ENCODE measurements at regions not wholly inside any gene's neighbourhood (a gene's known extent, or its start where the extent isn't known, plus 50 kb on each side); places are given as distances from the start of the nearest gene placed in this dataset.

DNA sequence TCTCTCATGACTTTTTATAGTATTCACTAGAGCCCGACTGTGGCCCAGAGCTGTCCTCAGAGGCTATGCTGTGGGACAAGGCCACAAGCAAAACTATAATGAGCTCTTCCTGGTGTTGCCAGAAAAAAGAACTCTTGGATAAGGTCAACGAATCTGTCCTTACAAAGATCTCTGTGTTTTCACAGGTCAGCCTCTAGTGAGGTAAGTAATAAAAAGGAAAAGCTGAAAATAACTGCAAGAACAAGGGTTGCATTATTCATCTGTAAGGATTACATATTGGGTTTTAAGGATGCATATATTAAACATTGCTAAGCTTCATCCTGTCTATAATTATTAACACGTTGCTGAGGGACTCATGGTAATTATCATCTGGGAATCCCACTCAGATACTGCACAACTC is 62.8 kb upstream of the ATL2 start:
- H3K4me1 ChIP-seq (ENCODE audit: control insufficient read depth in 2 of 2, insufficient read depth in 2 of 2, low read length in 2 of 2) = no peaks in the 10 kb centered on the region
- no peaks in the 10 kb centered on the region for H3K36me3 ChIP-seq (ENCODE audit: control insufficient read depth in 2 of 2, insufficient read depth in 2 of 2, low read length in 2 of 2)
- H3K4me3 ChIP-seq (ENCODE audit: low read length in 2 of 2) = no peak overlapping the region
- no peaks in the 10 kb centered on the region for H3K9me3 ChIP-seq (ENCODE audit: control insufficient read depth in 2 of 2, low read length in 2 of 2)
- no peak overlapping the region for H3K9ac ChIP-seq (ENCODE audit: low read depth in 1 of 2, low read length in 2 of 2)
- H3K27me3 ChIP-seq (ENCODE audit: control insufficient read depth in 2 of 2, insufficient read depth in 2 of 2, low read length in 2 of 2) = no peaks in the 10 kb centered on the region
- H3K27ac ChIP-seq (ENCODE audit: low read depth in 2 of 2, low read length in 2 of 2) = no peak overlapping the region

DNA sequence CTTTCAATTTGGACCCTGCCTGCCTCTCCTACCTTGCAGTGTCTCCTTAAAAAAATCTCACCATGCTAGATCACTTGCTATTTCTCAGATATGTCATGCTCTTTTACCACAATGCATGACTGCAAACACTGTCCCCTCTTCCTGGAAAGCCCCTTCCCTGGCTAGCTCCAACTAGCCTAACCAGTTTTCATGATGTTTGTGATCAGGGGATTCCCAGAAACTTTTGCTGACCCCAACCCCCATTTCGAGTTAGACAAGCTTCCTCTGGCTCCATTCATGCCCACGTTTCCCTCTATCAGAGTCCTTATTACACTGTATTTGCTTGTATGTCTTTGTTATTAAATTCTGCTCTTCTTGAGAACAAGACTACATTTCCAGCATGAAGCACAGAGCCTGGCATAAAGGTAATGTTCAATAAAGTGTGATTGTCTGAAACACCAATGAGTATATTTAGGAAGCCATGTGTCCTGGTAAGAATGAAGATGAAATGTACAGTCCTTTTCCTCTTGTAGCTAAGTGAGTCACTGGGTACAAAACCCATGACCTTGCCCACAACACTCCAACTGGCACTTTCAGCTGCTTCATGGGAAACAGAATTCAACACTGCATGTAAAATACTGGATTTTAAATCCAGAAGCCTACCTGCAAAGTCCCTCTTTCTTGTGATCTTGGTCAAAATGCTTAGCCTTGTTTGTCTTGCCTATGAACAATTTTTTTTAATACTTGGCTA is 62.0 kb upstream of the ATL2 start:
- Histone ChIP-seq H3K27ac (ENCODE audit: low read depth in 2 of 2, low read length in 2 of 2) (no peak overlapping the region), H3K27me3 (ENCODE audit: control insufficient read depth in 2 of 2, insufficient read depth in 2 of 2, low read length in 2 of 2) (no peaks in the 10 kb centered on the region), H3K36me3 (ENCODE audit: control insufficient read depth in 2 of 2, insufficient read depth in 2 of 2, low read length in 2 of 2) (no peaks in the 10 kb centered on the region), H3K9me3 (ENCODE audit: control insufficient read depth in 2 of 2, low read length in 2 of 2) (no peaks in the 10 kb centered on the region), H3K9ac (ENCODE audit: low read depth in 1 of 2, low read length in 2 of 2) (no peak overlapping the region), H3K4me1 (ENCODE audit: control insufficient read depth in 2 of 2, insufficient read depth in 2 of 2, low read length in 2 of 2) (no peaks in the 10 kb centered on the region), H3K4me3 (ENCODE audit: low read length in 2 of 2) (no peak overlapping the region)

DNA sequence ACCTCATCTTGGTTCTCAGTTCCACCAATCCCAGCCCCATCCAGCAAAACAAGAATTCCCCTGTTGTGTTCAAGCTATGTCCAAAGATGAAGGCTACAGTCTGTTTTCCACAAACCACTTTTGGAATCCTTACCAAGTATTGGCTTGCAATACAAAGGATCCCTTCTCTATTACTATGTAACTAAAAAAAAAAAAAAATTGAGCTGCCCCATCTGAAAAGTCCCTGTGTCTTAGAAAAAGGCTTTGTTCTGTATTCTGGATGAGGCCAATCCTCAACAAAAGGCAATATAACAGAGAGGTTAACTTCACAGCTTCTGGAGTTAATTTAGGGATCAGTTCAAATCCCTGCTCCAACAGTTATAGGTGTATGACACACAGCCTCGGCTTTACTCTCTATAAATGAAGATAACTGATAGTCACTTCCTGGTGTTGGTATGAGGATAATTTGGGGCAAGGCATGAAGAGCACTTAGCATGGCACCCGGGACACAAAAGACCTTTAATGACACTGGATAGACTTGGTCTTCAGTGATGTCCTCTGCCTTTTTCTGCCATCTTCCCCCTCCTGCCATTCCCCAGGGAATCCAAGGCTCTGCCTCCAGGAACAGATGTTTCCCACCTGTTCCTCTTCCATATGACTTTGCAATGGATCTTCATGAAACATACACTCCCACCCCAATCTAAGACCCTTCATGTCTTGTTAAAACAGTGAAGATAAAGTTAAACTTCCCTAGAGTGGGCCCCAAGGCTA is 61.2 kb upstream of the ATL2 start:
- no peaks in the 10 kb centered on the region for H3K4me1 ChIP-seq (ENCODE audit: control insufficient read depth in 2 of 2, insufficient read depth in 2 of 2, low read length in 2 of 2)
- no peaks in the 10 kb centered on the region for H3K36me3 ChIP-seq (ENCODE audit: control insufficient read depth in 2 of 2, insufficient read depth in 2 of 2, low read length in 2 of 2)
- H3K9me3 ChIP-seq (ENCODE audit: control insufficient read depth in 2 of 2, low read length in 2 of 2) = no peaks in the 10 kb centered on the region
- H3K9ac ChIP-seq (ENCODE audit: low read depth in 1 of 2, low read length in 2 of 2) = no peak overlapping the region
- no peaks in the 10 kb centered on the region for H3K27me3 ChIP-seq (ENCODE audit: control insufficient read depth in 2 of 2, insufficient read depth in 2 of 2, low read length in 2 of 2)
- no peak overlapping the region for H3K27ac ChIP-seq (ENCODE audit: low read depth in 2 of 2, low read length in 2 of 2)
- no peak overlapping the region for H3K4me3 ChIP-seq (ENCODE audit: low read length in 2 of 2)

DNA sequence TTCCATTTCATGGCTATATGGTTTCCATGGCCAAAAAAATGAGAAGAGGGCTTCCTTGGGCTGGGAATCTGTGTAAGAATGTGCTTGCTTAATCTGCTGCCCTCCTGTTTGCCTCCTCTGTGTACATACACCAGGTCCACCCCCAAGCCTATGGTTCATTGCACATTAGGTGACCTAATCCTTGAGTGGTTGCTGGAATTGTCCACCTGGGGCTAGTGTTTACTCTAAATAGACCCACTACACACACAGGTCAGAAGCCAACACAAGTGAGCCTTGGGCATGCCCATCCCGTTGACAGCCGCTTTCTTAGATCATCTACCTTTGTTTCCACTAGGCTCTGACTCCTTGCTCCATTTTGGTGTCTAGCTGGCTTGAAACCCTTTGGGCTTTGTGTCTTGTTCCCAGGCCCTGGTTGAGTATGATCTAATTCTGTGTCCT is 59.2 kb upstream of the ATL2 start:
- Histone ChIP-seq H3K27me3 (ENCODE audit: control insufficient read depth in 2 of 2, insufficient read depth in 2 of 2, low read length in 2 of 2) (no peaks in the 10 kb centered on the region), H3K9me3 (ENCODE audit: control insufficient read depth in 2 of 2, low read length in 2 of 2) (no peaks in the 10 kb centered on the region), H3K36me3 (ENCODE audit: control insufficient read depth in 2 of 2, insufficient read depth in 2 of 2, low read length in 2 of 2) (no peaks in the 10 kb centered on the region), H3K9ac (ENCODE audit: low read depth in 1 of 2, low read length in 2 of 2) (no peak overlapping the region), H3K4me3 (ENCODE audit: low read length in 2 of 2) (no peak overlapping the region), H3K27ac (ENCODE audit: low read depth in 2 of 2, low read length in 2 of 2) (no peak overlapping the region), H3K4me1 (ENCODE audit: control insufficient read depth in 2 of 2, insufficient read depth in 2 of 2, low read length in 2 of 2) (no peaks in the 10 kb centered on the region)

DNA sequence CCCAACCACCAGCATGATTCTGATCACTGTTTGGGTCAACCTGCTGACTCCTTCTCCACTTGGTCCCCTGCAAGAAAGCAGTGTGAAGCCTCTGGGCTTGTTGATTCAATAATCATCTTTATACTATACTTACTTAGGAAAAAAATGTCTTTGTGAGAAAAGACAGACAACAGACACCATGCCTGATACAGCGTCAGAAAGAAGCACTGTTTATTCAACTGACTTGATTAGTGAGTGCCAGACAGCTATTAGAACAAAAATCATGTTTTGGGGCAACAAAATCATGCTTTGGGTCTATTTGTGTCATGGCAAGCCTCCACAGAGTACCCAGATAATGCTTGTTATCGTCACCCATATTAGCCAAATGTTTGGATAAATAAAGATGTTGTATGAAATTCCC is 58.7 kb upstream of the ATL2 start:
- Histone ChIP-seq H3K27ac (ENCODE audit: low read depth in 2 of 2, low read length in 2 of 2) (no peak overlapping the region), H3K4me1 (ENCODE audit: control insufficient read depth in 2 of 2, insufficient read depth in 2 of 2, low read length in 2 of 2) (no peaks in the 10 kb centered on the region), H3K9me3 (ENCODE audit: control insufficient read depth in 2 of 2, low read length in 2 of 2) (no peaks in the 10 kb centered on the region), H3K9ac (ENCODE audit: low read depth in 1 of 2, low read length in 2 of 2) (no peak overlapping the region), H3K36me3 (ENCODE audit: control insufficient read depth in 2 of 2, insufficient read depth in 2 of 2, low read length in 2 of 2) (no peaks in the 10 kb centered on the region), H3K4me3 (ENCODE audit: low read length in 2 of 2) (no peak overlapping the region), H3K27me3 (ENCODE audit: control insufficient read depth in 2 of 2, insufficient read depth in 2 of 2, low read length in 2 of 2) (no peaks in the 10 kb centered on the region)

DNA sequence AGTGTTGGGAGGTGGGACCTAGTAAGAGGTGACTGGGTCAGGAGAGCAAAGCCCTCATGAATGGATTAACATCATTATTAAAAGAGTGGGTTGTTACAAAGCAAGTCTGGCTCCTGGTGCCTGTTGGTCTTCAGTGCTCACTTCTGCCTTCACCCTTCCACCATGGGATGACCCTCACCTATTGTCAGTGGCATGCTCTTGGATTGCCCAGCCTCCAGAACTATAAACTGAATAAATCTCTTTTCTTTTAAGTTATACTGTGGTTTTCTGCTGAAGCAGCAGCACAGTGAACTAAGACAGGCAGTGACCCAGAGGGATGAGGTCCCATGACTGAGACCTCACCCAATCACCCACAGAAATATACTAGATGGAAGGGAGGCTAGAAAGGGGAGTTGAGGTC is 57.5 kb upstream of the ATL2 start:
- no peaks in the 10 kb centered on the region for H3K36me3 ChIP-seq (ENCODE audit: control insufficient read depth in 2 of 2, insufficient read depth in 2 of 2, low read length in 2 of 2)
- no peaks in the 10 kb centered on the region for H3K4me1 ChIP-seq (ENCODE audit: control insufficient read depth in 2 of 2, insufficient read depth in 2 of 2, low read length in 2 of 2)
- no peak overlapping the region for H3K9ac ChIP-seq (ENCODE audit: low read depth in 1 of 2, low read length in 2 of 2)
- H3K27ac ChIP-seq (ENCODE audit: low read depth in 2 of 2, low read length in 2 of 2) = no peak overlapping the region
- no peak overlapping the region for H3K4me3 ChIP-seq (ENCODE audit: low read length in 2 of 2)
- H3K9me3 ChIP-seq (ENCODE audit: control insufficient read depth in 2 of 2, low read length in 2 of 2) = no peaks in the 10 kb centered on the region
- no peaks in the 10 kb centered on the region for H3K27me3 ChIP-seq (ENCODE audit: control insufficient read depth in 2 of 2, insufficient read depth in 2 of 2, low read length in 2 of 2)

DNA sequence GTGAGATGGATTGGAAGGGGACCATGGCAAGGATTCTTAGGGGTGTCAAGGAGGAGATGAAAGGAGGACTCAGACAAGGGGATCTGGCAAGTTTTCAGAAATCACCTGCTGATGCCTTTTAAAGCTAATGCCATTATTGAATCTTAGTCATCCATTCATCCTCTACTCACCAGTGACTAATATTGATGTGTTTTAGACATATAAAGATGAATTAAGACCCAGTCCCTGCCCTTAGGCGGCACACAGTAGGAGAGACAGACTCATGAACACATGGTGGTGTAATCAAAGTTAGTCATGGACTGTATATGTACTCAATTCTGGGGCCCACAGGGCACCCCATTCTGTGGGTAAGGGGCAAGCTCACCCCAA is 56.5 kb upstream of the ATL2 start:
- Histone ChIP-seq H3K27me3 (ENCODE audit: control insufficient read depth in 2 of 2, insufficient read depth in 2 of 2, low read length in 2 of 2) (no peaks in the 10 kb centered on the region), H3K4me3 (ENCODE audit: low read length in 2 of 2) (no peak overlapping the region), H3K9ac (ENCODE audit: low read depth in 1 of 2, low read length in 2 of 2) (no peak overlapping the region), H3K27ac (ENCODE audit: low read depth in 2 of 2, low read length in 2 of 2) (no peak overlapping the region), H3K4me1 (ENCODE audit: control insufficient read depth in 2 of 2, insufficient read depth in 2 of 2, low read length in 2 of 2) (no peaks in the 10 kb centered on the region), H3K36me3 (ENCODE audit: control insufficient read depth in 2 of 2, insufficient read depth in 2 of 2, low read length in 2 of 2) (no peaks in the 10 kb centered on the region), H3K9me3 (ENCODE audit: control insufficient read depth in 2 of 2, low read length in 2 of 2) (no peaks in the 10 kb centered on the region)

DNA sequence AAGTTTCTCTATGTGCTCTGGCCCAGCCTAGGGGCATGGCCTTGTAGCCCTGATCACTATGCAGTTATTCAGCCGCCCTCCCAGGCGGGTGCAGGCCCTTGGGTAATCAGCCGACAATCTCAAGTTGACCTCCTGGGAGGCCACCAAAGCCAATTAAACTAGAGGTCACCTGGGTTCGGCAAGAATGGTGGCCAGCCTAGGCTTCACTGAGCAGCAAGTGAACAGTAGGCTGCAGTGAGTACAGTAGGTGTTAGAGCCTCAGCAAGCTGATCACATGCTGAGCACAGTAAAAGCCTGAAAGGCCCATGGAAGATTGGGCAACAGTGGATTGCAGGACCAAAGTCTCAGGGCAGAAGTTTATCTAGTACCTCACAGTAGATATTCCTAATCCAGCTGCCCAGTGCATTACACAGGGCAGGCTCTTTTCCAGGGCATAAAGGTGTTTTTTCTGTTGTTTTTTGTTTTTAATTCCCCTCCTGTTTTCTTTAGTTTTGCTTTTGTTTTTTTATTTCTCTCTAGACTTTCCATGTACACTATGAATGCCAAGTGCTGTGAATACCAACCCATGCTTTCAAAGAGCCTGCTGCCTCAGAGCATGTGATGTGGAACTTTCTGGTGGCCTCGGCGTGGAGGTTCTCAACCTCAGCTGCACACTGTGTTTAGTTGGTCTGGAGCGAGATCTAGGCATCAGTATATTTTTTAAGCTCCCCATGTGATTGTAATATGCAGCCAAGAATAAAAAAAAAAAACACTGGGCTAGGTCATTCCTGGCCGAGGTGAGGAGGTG is 55.9 kb upstream of the ATL2 start:
- Histone ChIP-seq H3K4me3 (ENCODE audit: low read length in 2 of 2) (no peak overlapping the region), H3K4me1 (ENCODE audit: control insufficient read depth in 2 of 2, insufficient read depth in 2 of 2, low read length in 2 of 2) (no peaks in the 10 kb centered on the region), H3K9ac (ENCODE audit: low read depth in 1 of 2, low read length in 2 of 2) (no peak overlapping the region), H3K36me3 (ENCODE audit: control insufficient read depth in 2 of 2, insufficient read depth in 2 of 2, low read length in 2 of 2) (no peaks in the 10 kb centered on the region), H3K27ac (ENCODE audit: low read depth in 2 of 2, low read length in 2 of 2) (no peak overlapping the region), H3K9me3 (ENCODE audit: control insufficient read depth in 2 of 2, low read length in 2 of 2) (no peaks in the 10 kb centered on the region), H3K27me3 (ENCODE audit: control insufficient read depth in 2 of 2, insufficient read depth in 2 of 2, low read length in 2 of 2) (no peaks in the 10 kb centered on the region)

DNA sequence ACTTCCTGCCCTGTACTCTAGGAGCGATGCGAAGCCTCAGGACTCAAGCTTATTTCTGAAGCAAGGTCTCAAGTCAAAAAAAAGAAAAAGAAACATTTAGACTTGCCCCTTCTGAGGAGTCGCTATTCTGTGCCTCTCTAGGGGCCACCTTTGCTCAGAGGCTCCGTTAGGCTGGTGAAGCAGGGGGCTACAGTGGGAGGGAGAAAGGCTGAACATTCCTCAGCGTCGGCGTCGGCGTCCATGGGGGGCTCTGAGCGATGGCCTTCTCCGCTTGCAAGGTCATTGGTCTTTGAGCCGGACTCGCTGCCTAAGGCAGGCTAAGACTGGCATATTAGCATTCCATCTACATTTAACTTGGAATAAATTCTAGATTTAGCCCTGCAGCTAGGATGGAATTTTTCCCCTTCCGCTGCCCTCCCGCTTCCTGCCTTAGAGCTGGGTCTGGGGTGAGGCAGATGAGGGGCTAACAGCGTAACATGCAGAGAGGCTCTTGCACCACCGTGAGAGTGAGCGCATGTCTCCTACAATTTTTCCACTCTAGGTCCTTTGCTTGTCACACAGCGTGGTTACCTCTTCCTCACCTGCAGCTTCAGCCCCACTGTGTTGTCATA is 53.6 kb upstream of the ATL2 start:
- no peak overlapping the region for H3K4me3 ChIP-seq (ENCODE audit: low read length in 2 of 2)
- no peaks in the 10 kb centered on the region for H3K4me1 ChIP-seq (ENCODE audit: control insufficient read depth in 2 of 2, insufficient read depth in 2 of 2, low read length in 2 of 2)

DNA sequence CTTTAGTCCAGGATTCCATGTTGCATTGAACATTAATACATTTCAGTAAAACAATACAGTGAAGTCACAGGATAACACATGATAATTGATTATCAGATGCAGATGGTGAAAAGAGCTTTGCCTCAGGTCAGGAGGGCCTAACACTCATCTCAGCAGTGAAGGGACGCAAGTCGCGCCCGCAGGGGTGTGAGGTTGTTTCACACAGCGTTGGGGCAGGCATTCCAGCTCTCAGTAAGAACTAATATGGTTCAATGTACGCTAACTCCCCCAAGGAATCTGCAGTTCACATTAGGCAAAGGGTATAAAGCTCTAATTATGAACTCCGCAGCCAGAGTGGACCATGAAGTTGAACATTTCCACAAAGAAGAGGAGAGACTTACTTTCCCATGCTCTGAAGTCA is 53.1 kb upstream of the ATL2 start:
- Histone ChIP-seq H3K9ac (ENCODE audit: low read depth in 1 of 2, low read length in 2 of 2) (no peak overlapping the region), H3K27ac (ENCODE audit: low read depth in 2 of 2, low read length in 2 of 2) (no peak overlapping the region), H3K4me1 (ENCODE audit: control insufficient read depth in 2 of 2, insufficient read depth in 2 of 2, low read length in 2 of 2) (no peaks in the 10 kb centered on the region), H3K9me3 (ENCODE audit: control insufficient read depth in 2 of 2, low read length in 2 of 2) (no peaks in the 10 kb centered on the region), H3K4me3 (ENCODE audit: low read length in 2 of 2) (no peak overlapping the region), H3K27me3 (ENCODE audit: control insufficient read depth in 2 of 2, insufficient read depth in 2 of 2, low read length in 2 of 2) (no peaks in the 10 kb centered on the region), H3K36me3 (ENCODE audit: control insufficient read depth in 2 of 2, insufficient read depth in 2 of 2, low read length in 2 of 2) (no peaks in the 10 kb centered on the region)

More for the DNA sequence above, 53.6 kb upstream of the ATL2 start:
- Histone ChIP-seq H3K9ac (ENCODE audit: low read depth in 1 of 2, low read length in 2 of 2) (no peak overlapping the region), H3K9me3 (ENCODE audit: control insufficient read depth in 2 of 2, low read length in 2 of 2) (no peaks in the 10 kb centered on the region), H3K27ac (ENCODE audit: low read depth in 2 of 2, low read length in 2 of 2) (no peak overlapping the region), H3K27me3 (ENCODE audit: control insufficient read depth in 2 of 2, insufficient read depth in 2 of 2, low read length in 2 of 2) (no peaks in the 10 kb centered on the region), H3K36me3 (ENCODE audit: control insufficient read depth in 2 of 2, insufficient read depth in 2 of 2, low read length in 2 of 2) (no peaks in the 10 kb centered on the region)

All from mucosa of rectum (tissue), 2 donors.